Endothelial cell of umbilical vein (primary cell): ENCODE measurements at regions not wholly inside any gene's neighbourhood (a gene's known extent, or its start where the extent isn't known, plus 50 kb on each side); places are given as distances from the start of the nearest gene placed in this dataset.

Experiments used
- BruUV-seq: library from RNA; stranded (reverse); fragments of 400-500 nt; replicated peaks from 2 replicates; lab custom pipeline; 2021; lab: Mats Ljungman, UMichigan
- CTCF ChIA-PET: fragments of 300-600, 350-600 bp; sonication (Branson Sonifier 250); formaldehyde crosslinking; loops from one replicate; lab custom pipeline; 2021; ENCODE audit warnings: antibody characterized with exemption, inconsistent platforms; lab: Charles Lee
- POLR2A ChIA-PET: fragments of 300-600, 350-600 bp; sonication (Branson Sonifier 250); formaldehyde crosslinking; loops from one replicate; lab custom pipeline; 2021; ENCODE audit warnings: antibody characterized with exemption, inconsistent platforms; lab: Charles Lee
- DNase-seq: peaks from one replicate; pipeline ENCODE4 v3.0.0-alpha.2; 2011; ENCODE audit warnings: low read depth, low spot score
- FAIRE-seq: peaks from 2 replicates; lab custom pipeline; 2011; peaks lifted over from hg19 to GRCh38; lab: Jason Lieb, UNC
- H2AFZ ChIP-seq: 2 replicates; pipeline ENCODE4 v1.6.0; 2012; ENCODE audit warnings: low read depth, low read length, control low read depth, inconsistent platforms
- H3K27ac ChIP-seq: 2 replicates; pipeline ENCODE4 v1.5.1; 2011; ENCODE audit warnings: low read depth, mild to moderate bottlenecking, control low read depth, low read length, moderate library complexity; ENCODE audit not compliant: insufficient read depth
- H3K27me3 ChIP-seq, 2 experiments: 2 replicates each; pipeline versions ENCODE4 v1.6.0 to v1.6.1; 2011; ENCODE audit warnings: low read length in 2 of 2, mixed read lengths in 1 of 2; ENCODE audit not compliant: control insufficient read depth in 2 of 2, insufficient read depth in 2 of 2
- H3K36me3 ChIP-seq, 2 experiments: 2 replicates in 1 of 2; 3 replicates in 1 of 2; pipeline ENCODE4 v1.5.1; 2011; ENCODE audit warnings: low read length in 2 of 2, mild to moderate bottlenecking in 1 of 2, moderate library complexity in 1 of 2; ENCODE audit not compliant: control insufficient read depth in 2 of 2, insufficient read depth in 2 of 2; ENCODE audit errors: extremely low read depth in 1 of 2
- H3K4me1 ChIP-seq: 3 replicates; pipeline ENCODE4 v1.5.1; 2011; ENCODE audit warnings: mild to moderate bottlenecking, low read length; ENCODE audit not compliant: control insufficient read depth, insufficient read depth; ENCODE audit errors: extremely low read depth
- H3K4me2 ChIP-seq: 2 replicates; pipeline ENCODE4 v1.6.1; 2011; ENCODE audit warnings: low read length, control low read depth, mixed read lengths; ENCODE audit not compliant: insufficient read depth
- H3K4me3 ChIP-seq, 3 experiments: fragments of 200-600 bp in 1 of 3; sonication (generic), shearing (Covaris generic) in 1 of 3; replicated peaks in 1 of 3; 2 replicates each; pipeline ENCODE4 v1.5.1; 2011 to 2016; ENCODE audit warnings: control low read depth in 3 of 3, low read length in 3 of 3, mild to moderate bottlenecking in 2 of 3, inconsistent platforms in 1 of 3, low read depth in 1 of 3, moderate library complexity in 1 of 3; ENCODE audit not compliant: insufficient read depth in 1 of 3
- H3K79me2 ChIP-seq: 2 replicates; pipeline ENCODE4 v1.6.0; 2012; ENCODE audit warnings: low read length, inconsistent platforms; ENCODE audit not compliant: control insufficient read depth, insufficient read depth
- H3K9ac ChIP-seq: replicated peaks from 2 replicates; pipeline ENCODE3; 2011; ENCODE audit warnings: low read length, control low read depth; ENCODE audit not compliant: insufficient read depth; ENCODE audit errors: extremely low read depth
- H3K9me1 ChIP-seq: replicated peaks from 3 replicates; pipeline ENCODE4 v1.6.0; 2011; ENCODE audit warnings: mild to moderate bottlenecking, low read length; ENCODE audit not compliant: control insufficient read depth, insufficient read depth; ENCODE audit errors: extremely low read depth
- H3K9me3 ChIP-seq: replicated peaks from 2 replicates; pipeline ENCODE4 v1.5.1; 2012; ENCODE audit warnings: low read length, inconsistent platforms; ENCODE audit not compliant: control insufficient read depth, insufficient read depth
- H4K20me1 ChIP-seq: replicated peaks from 2 replicates; pipeline ENCODE3; 2011; ENCODE audit warnings: mild to moderate bottlenecking, low read length; ENCODE audit not compliant: control insufficient read depth, insufficient read depth; ENCODE audit errors: extremely low read depth
- CTCF ChIP-seq, 2 donors: IDR thresholded peaks; 1 replicate in 1 of 2; 2 replicates in 1 of 2; pipeline ENCODE4 v1.5.1; 2011; ENCODE audit warnings: low read length in 2 of 2, mild to moderate bottlenecking in 2 of 2, moderate library complexity in 2 of 2, control low read depth in 1 of 2, inconsistent platforms in 1 of 2, low read depth in 1 of 2; ENCODE audit not compliant: insufficient read depth in 1 of 2; ENCODE audit errors: extremely low read depth in 1 of 2
- EZH2 ChIP-seq: IDR thresholded peaks from 2 replicates; pipeline ENCODE4 v1.6.1; 2012; ENCODE audit warnings: borderline replicate concordance, low read depth, mild to moderate bottlenecking, moderate library complexity, low read length, inconsistent platforms; ENCODE audit not compliant: severe bottlenecking
- FOS ChIP-seq: IDR thresholded peaks from 2 replicates; pipeline ENCODE4 v1.6.1; 2011; ENCODE audit warnings: mild to moderate bottlenecking, low read length, moderate library complexity, borderline replicate concordance; ENCODE audit not compliant: insufficient read depth
- GATA2 ChIP-seq: IDR thresholded peaks from 2 replicates; pipeline ENCODE4 v1.7.0; 2011; ENCODE audit warnings: low read depth, mild to moderate bottlenecking, moderate library complexity, mixed read lengths, low read length; ENCODE audit not compliant: insufficient read length, insufficient read depth
- JUN ChIP-seq: IDR thresholded peaks from 2 replicates; pipeline ENCODE4 v1.6.1; 2011; ENCODE audit warnings: borderline replicate concordance, low read depth; ENCODE audit not compliant: insufficient read length, insufficient read depth
- MAX ChIP-seq: IDR thresholded peaks from 2 replicates; pipeline ENCODE4 v1.6.1; 2011; ENCODE audit not compliant: insufficient read depth, insufficient read length
- MYC ChIP-seq: IDR thresholded peaks from one replicate; pipeline ENCODE4 v1.6.1; 2011; ENCODE audit warnings: mild to moderate bottlenecking, low read depth, low read length
- POLR2A ChIP-seq: IDR thresholded peaks from 2 replicates; pipeline ENCODE4 v1.6.1; 2012; ENCODE audit warnings: low read depth, mild to moderate bottlenecking, control low read depth, low read length
- POLR2AphosphoS5 ChIP-seq: IDR thresholded peaks from 2 replicates; pipeline ENCODE4 v1.6.1; 2012; ENCODE audit warnings: low read depth, mild to moderate bottlenecking, control low read depth, low read length, moderate library complexity; ENCODE audit not compliant: insufficient read depth
- dilution Hi-C: fragments of 300-500 bp; cut with MboI; formaldehyde crosslinking; loops from one replicate; pipeline ENCODE4 v1.15.0; 2019; ENCODE audit warnings: low sequenced_read_pairs; ENCODE audit not compliant: extremely low pct_ligation_motif_present
- intact Hi-C: fragments of 100-400 bp; cut with micrococcal nuclease; formaldehyde crosslinking; loops from one replicate; pipeline ENCODE4 v1.10.0; 2022

GRCh38 chr6:147127587-147127986 is 76.6 kb upstream of the STXBP5 start:
- Histone ChIP-seq H2AFZ (no peak overlapping the region), H3K4me3 (no peak overlapping the region), H4K20me1 (no peaks in the 10 kb centered on the region), H3K9ac (no peak overlapping the region), H3K4me2 (no peak overlapping the region), H3K36me3 (no peaks in the 10 kb centered on the region), H3K27me3 (no peaks in the 10 kb centered on the region), H3K4me1 (no peaks in the 10 kb centered on the region), H3K27ac (no peak overlapping the region), H3K9me3 (no peaks in the 10 kb centered on the region), H3K79me2 (no peaks in the 10 kb centered on the region), H3K9me1 (no peaks in the 10 kb centered on the region)
- no TSS peak for BruUV-seq
- DNase-seq: no peak
- TF ChIP-seq JUN (no peak), POLR2A (no peak), POLR2AphosphoS5 (no peak), FOS (no peak), EZH2 (no peak), MYC (no peak), GATA2 (no peak), CTCF (IDR thresholded peaks at IDR 0.05; ENCODE audit: extremely low read depth in 1 of 2, insufficient read depth in 1 of 2, low read depth in 1 of 2, low read length in 2 of 2) (no peak), MAX (no peak)
- dilution Hi-C loops: no loop called here
- CTCF ChIA-PET: interaction anchor here (0.6 kb wide), 1 partner anchor 17 kb away, joined by 3 read pairs; no protein-coding TSS in a partner anchor
- intact Hi-C loops: no loop called here
- POLR2A ChIA-PET: no interaction called here
- FAIRE-seq: no peak
